ENCODE measurements at regions not wholly inside any gene's neighbourhood (a gene's known extent, or its start where the extent isn't known, plus 50 kb on each side); places are given as distances from the start of the nearest gene placed in this dataset.

DNA sequence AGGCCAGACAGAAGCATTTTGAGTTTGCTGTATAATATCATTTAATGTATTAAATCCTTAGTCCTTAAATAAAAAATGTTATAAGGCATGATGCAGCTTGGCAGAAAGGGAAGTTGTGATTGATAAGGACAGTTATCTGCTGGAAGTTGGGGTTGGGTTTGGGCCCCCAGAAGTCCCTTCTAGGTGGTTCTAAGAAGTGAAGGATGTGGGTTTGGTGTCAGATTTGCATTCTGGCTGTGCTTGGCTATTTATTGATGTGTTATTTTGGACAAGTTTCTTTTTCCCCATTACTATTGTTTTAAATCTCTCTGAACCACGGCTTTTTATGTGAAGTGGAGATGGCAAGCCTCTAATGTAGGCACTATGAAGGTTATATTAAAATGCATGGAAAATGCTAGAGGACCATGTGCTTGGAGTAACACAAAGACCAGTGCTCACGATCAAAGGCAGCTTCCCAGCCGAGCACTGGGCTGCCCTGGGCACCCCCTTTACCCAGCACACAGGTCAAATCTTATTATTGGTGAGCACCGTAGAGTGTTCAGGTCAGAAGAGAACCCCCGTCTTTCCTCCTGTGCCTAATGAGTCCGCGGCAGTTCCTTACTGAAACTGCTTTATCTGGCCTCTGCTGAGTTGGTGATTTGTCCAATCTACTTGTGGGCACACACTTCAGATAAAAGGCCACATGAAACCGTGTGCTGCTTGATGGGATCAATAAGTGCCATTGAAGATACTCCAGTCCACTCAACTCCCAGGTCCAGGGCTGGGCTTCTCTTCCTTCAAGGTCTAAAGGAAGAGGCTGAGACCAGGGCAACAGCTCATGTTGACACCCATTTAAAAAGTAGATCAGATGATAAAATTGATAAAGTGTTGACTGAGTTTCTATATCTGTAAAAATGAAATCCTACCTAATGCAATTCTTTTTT lies 212.0 kb downstream of the PRDM2 start:
- Histone ChIP-seq H3K4me3 (no peak overlapping the region), H3K36me3 (no peaks in the 10 kb centered on the region), H3K27me3 (ENCODE audit: low read depth) (no peaks in the 10 kb centered on the region), H3K4me1 (peaks cover 7% of the 10 kb centered on the region), H3K9me3 (no peaks in the 10 kb centered on the region), H3K27ac (no peak overlapping the region)
- intact Hi-C loops (cut with DNase I), result no loop called here
- ATAC-seq, result peak; percentile 59 to 78
- TF ChIP-seq, protein P1, sequence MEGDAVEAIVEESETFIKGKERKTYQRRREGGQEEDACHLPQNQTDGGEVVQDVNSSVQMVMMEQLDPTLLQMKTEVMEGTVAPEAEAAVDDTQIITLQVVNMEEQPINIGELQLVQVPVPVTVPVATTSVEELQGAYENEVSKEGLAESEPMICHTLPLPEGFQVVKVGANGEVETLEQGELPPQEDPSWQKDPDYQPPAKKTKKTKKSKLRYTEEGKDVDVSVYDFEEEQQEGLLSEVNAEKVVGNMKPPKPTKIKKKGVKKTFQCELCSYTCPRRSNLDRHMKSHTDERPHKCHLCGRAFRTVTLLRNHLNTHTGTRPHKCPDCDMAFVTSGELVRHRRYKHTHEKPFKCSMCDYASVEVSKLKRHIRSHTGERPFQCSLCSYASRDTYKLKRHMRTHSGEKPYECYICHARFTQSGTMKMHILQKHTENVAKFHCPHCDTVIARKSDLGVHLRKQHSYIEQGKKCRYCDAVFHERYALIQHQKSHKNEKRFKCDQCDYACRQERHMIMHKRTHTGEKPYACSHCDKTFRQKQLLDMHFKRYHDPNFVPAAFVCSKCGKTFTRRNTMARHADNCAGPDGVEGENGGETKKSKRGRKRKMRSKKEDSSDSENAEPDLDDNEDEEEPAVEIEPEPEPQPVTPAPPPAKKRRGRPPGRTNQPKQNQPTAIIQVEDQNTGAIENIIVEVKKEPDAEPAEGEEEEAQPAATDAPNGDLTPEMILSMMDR (IDR thresholded peaks at IDR 0.05), result no peak
- no peak for DNase-seq

DNA sequence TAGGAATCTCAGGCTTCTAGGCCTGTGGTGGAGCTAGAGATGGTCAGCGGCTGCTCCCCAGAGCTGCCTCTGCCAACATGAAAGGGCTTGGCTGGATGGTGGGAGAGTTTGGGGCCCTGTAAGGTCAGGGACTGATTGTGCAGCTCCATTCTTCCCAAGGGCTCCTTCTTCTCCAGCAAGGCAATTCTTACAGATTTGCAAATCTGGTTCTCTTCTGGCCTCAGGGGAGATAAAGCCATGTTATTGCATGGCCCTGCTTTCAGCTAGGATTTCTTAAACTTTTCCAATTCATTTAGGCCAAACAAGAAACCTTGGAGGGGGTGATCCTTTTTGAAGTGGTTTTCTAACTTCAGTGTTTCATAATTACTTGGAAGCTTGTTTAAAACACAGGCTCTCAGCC lies 213.4 kb downstream of the PRDM2 start:
- H3K4me3 ChIP-seq, result no peak overlapping the region
- no peaks in the 10 kb centered on the region for H3K27me3 ChIP-seq (ENCODE audit: low read depth)
- intact Hi-C loops (cut with DNase I), result no loop called here
- no peak overlapping the region for H3K27ac ChIP-seq
- H3K4me1 ChIP-seq, result peaks cover 7% of the 10 kb centered on the region
- no peaks in the 10 kb centered on the region for H3K9me3 ChIP-seq
- ATAC-seq, result no peak
- no peak for DNase-seq
- TF ChIP-seq, protein P1 (IDR thresholded peaks at IDR 0.05), result no peak
- no peaks in the 10 kb centered on the region for H3K36me3 ChIP-seq

DNA sequence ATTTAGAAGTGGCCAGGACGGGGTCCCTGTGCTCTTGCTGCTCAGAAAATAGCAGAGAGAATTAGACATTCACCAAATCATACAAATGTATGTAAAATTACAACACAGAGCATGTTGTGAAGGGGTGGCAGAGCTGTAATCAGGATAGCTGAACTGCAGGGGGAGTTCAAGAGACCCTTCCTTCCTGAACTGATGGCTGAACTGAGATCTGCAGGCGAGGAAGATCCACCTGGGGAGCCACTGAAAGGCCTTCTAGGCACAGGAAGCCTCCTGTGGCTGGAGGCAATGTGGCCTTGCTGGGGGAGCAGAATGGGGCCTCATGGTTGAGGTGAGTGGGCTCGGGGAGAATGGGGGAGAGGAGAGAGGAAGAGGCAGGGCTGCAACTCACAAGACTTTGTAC lies 216.5 kb downstream of the PRDM2 start:
- H3K4me1 ChIP-seq, result peaks cover 7% of the 10 kb centered on the region
- H3K4me3 ChIP-seq, result no peak overlapping the region
- no peaks in the 10 kb centered on the region for H3K36me3 ChIP-seq
- intact Hi-C loops (cut with DNase I), result no loop called here
- H3K9me3 ChIP-seq, result no peaks in the 10 kb centered on the region
- ATAC-seq, result no peak
- no peak for DNase-seq
- no peaks in the 10 kb centered on the region for H3K27me3 ChIP-seq (ENCODE audit: low read depth)
- no peak overlapping the region for H3K27ac ChIP-seq
- TF ChIP-seq, protein P1 (IDR thresholded peaks at IDR 0.05), result no peak

DNA sequence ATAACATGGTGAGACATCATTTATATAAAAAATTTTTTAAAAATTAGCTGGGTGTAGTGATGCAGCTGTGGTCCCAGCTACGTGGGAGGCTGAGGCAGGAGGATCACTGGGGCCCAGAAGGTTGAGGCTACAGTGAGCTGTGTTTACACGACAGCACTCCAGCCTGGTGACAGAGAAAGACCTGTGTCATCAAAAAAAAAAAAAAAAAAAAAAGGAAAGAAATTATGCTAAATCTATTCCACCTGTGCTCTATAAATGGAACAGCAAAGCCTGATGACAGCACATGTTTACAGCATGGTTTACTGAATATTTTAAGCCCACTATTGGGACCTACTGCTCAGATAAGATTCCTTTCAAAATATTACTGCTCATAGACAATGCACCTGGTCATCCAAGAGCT lies 217.6 kb downstream of the PRDM2 start:
- no peaks in the 10 kb centered on the region for H3K27me3 ChIP-seq (ENCODE audit: low read depth)
- DNase-seq (no peak), ATAC-seq (no peak)
- H3K9me3 ChIP-seq, result no peaks in the 10 kb centered on the region
- intact Hi-C loops (cut with DNase I), result no loop called here
- H3K4me3 ChIP-seq, result no peak overlapping the region
- H3K36me3 ChIP-seq, result no peaks in the 10 kb centered on the region
- no peak overlapping the region for H3K27ac ChIP-seq
- peaks cover under 1% of the 10 kb centered on the region for H3K4me1 ChIP-seq
- TF ChIP-seq, protein P1 (IDR thresholded peaks at IDR 0.05), result no peak

DNA sequence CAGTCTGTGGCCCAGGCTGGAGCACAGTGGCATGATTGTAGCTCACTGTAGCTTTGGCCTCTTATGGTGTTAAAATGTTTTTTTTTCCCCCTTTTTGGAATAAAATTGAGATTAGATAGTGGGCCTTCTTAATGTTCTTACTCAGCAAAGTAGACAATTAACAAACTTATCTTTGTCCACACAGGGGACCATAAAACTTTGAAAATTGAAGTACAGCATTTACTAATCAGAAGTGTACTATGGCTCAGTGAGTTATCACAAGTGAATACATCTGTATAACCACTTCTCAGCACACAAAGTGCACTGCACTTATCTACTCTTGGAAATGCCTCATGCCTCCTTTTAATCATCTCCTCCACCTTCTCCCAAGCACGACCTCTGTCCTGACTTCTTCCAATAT lies 218.9 kb downstream of the PRDM2 start:
- H3K27ac ChIP-seq, result no peak overlapping the region
- no peaks in the 10 kb centered on the region for H3K36me3 ChIP-seq
- no peaks in the 10 kb centered on the region for H3K27me3 ChIP-seq (ENCODE audit: low read depth)
- H3K9me3 ChIP-seq, result no peaks in the 10 kb centered on the region
- TF ChIP-seq, protein P1 (IDR thresholded peaks at IDR 0.05), result no peak
- ATAC-seq, result no peak
- no peak for DNase-seq
- intact Hi-C loops (cut with DNase I), result no loop called here
- no peaks in the 10 kb centered on the region for H3K4me1 ChIP-seq
- no peak overlapping the region for H3K4me3 ChIP-seq

Data from lower lobe of right lung (tissue), 2 donors.